ENCODE measurements at regions not wholly inside any gene's neighbourhood (a gene's known extent, or its start where the extent isn't known, plus 50 kb on each side); places are given as distances from the start of the nearest gene placed in this dataset.

DNA sequence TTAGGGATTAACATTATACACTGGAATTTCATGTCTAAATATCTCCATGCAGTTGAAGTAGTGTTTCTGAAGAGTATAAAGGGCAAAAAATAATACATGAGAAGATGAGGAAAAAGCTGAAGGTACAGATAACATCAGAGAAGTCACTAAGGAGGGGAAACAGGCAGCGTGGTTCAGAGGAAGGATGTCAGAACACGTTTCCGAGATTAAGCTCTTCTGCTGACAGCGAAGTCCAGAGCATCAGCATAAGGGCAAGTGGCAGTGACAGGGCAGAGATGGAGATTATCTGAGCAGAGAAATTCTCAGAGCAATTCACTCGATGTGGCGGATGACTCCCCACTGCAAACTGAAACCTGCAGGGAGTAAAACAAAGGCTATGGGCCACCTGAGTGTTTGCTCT lies 443.2 kb upstream of the FRG1 start:
- no peaks in the 10 kb centered on the region for H3K9me3 ChIP-seq
- TF ChIP-seq CTCF (IDR thresholded peaks at IDR 0.05; ENCODE audit: low read depth, low read length) = no peak
- no peaks in the 10 kb centered on the region for H3K36me3 ChIP-seq
- no peaks in the 10 kb centered on the region for H3K4me1 ChIP-seq
- H3K4me3 ChIP-seq (ENCODE audit: low read depth, low read length) = no peak overlapping the region
- H3K27me3 ChIP-seq = no peaks in the 10 kb centered on the region
- no peak for DNase-seq

- no peak for TF ChIP-seq CTCF (IDR thresholded peaks at IDR 0.05; ENCODE audit: low read depth, low read length)
- Histone ChIP-seq H3K9me3 (no peaks in the 10 kb centered on the region), H3K36me3 (no peaks in the 10 kb centered on the region), H3K4me1 (no peaks in the 10 kb centered on the region; the same call in 1 of the 2 replicates), H3K4me3 (ENCODE audit: low read depth, low read length) (no peak overlapping the region), H3K27me3 (no peaks in the 10 kb centered on the region)
- DNase-seq = no peak
These were observed 442.7 kb upstream of the FRG1 start for GRCh38 chr4:189497996-189498395.

GRCh38 chr4:189498457-189498856 lies 442.2 kb upstream of the FRG1 start:
- no peak overlapping the region for H3K4me3 ChIP-seq (ENCODE audit: low read depth, low read length)
- no peaks in the 10 kb centered on the region for H3K9me3 ChIP-seq
- H3K27me3 ChIP-seq = no peaks in the 10 kb centered on the region
- H3K4me1 ChIP-seq = no peaks in the 10 kb centered on the region; the same call in 1 of the 2 replicates
- TF ChIP-seq CTCF (IDR thresholded peaks at IDR 0.05; ENCODE audit: low read depth, low read length) = no peak
- H3K36me3 ChIP-seq = no peaks in the 10 kb centered on the region
- DNase-seq = no peak

DNA sequence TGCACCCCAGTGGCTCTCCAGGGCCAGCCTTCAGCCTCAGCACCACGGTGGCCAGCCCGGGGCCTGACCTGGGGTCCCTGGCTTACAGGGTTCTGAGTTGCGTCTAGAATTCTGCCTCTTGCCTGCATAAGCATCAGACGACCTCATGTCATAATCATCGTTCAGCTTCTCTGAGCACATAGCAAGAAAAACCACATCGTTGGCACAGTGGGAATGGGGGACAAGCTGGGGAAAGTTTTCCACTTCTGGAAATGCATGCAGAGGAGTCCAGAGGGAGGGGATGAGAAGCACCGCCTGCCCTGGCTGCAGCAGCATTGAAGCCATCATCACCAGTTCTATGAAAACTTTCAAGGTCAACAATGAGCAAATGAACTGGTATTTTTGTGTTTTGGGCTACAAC lies 441.0 kb upstream of the FRG1 start:
- Histone ChIP-seq H3K36me3 (no peaks in the 10 kb centered on the region), H3K4me1 (no peaks in the 10 kb centered on the region; the same call in 1 of the 2 replicates), H3K9me3 (no peaks in the 10 kb centered on the region), H3K4me3 (ENCODE audit: low read depth, low read length) (no peak overlapping the region), H3K27me3 (no peaks in the 10 kb centered on the region)
- TF ChIP-seq CTCF (IDR thresholded peaks at IDR 0.05; ENCODE audit: low read depth, low read length) = no peak
- DNase-seq = no peak

GRCh38 chr4:189500970-189501369 lies 439.7 kb upstream of the FRG1 start:
- no peak overlapping the region for H3K4me3 ChIP-seq (ENCODE audit: low read depth, low read length)
- no peaks in the 10 kb centered on the region; the same call in 1 of the 2 replicates for H3K4me1 ChIP-seq

More at GRCh38 chr4:189500970-189501369, 439.7 kb upstream of the FRG1 start:
- no peak for TF ChIP-seq CTCF (IDR thresholded peaks at IDR 0.05; ENCODE audit: low read depth, low read length)
- DNase-seq = no peak
- Histone ChIP-seq H3K9me3 (no peaks in the 10 kb centered on the region), H3K27me3 (no peaks in the 10 kb centered on the region), H3K36me3 (no peaks in the 10 kb centered on the region)
